ENCODE measurements at regions not wholly inside any gene's neighbourhood (a gene's known extent, or its start where the extent isn't known, plus 50 kb on each side); places are given as distances from the start of the nearest gene placed in this dataset.

DNA sequence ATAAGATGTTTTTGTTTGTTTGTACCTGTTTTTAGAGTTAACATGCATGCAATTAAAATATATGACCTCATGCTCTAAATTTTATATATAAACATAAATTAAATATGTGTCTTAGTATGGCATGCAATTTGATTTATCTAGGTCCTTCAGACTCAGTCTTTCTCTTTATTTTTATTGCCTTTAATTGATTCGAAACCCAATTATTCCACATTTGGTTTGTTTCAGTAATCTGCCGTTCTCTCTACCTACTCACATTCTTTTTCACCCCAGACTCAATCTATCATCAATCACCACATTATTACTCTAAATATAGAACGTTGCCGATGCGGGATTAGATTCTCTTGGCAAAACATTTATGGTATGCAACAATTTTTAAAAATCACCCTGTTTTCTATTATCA, 1492.8 kb downstream of the RAPGEF2 start:
- TF ChIP-seq, protein P1, sequence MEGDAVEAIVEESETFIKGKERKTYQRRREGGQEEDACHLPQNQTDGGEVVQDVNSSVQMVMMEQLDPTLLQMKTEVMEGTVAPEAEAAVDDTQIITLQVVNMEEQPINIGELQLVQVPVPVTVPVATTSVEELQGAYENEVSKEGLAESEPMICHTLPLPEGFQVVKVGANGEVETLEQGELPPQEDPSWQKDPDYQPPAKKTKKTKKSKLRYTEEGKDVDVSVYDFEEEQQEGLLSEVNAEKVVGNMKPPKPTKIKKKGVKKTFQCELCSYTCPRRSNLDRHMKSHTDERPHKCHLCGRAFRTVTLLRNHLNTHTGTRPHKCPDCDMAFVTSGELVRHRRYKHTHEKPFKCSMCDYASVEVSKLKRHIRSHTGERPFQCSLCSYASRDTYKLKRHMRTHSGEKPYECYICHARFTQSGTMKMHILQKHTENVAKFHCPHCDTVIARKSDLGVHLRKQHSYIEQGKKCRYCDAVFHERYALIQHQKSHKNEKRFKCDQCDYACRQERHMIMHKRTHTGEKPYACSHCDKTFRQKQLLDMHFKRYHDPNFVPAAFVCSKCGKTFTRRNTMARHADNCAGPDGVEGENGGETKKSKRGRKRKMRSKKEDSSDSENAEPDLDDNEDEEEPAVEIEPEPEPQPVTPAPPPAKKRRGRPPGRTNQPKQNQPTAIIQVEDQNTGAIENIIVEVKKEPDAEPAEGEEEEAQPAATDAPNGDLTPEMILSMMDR (IDR thresholded peaks at IDR 0.05): no peak
- TF ChIP-seq ZNF121 (CRISPR knock-in tag; IDR thresholded peaks at IDR 0.05) (no peak), ZNF281 (CRISPR knock-in tag; IDR thresholded peaks at IDR 0.05) (no peak), KAT7 (CRISPR knock-in tag; IDR thresholded peaks at IDR 0.05; ENCODE audit: borderline replicate concordance) (no peak), RELA (CRISPR knock-in tag; IDR thresholded peaks at IDR 0.05; ENCODE audit: borderline replicate concordance) (no peak), TCF7 (CRISPR knock-in tag; IDR thresholded peaks at IDR 0.05; ENCODE audit: low read depth) (no peak), CBFB (CRISPR knock-in tag; IDR thresholded peaks at IDR 0.05; ENCODE audit: low read depth) (no peak)

Measured in WTC11 (cell line).